Thyroid gland (tissue), 4 donors: ENCODE measurements at regions not wholly inside any gene's neighbourhood (a gene's known extent, or its start where the extent isn't known, plus 50 kb on each side); places are given as distances from the start of the nearest gene placed in this dataset.

ENCODE experiments used
- DNase-seq, 2 donors: peaks; one replicate each; pipeline ENCODE4 v3.0.0-alpha.2; 2019
- H3K27ac ChIP-seq, 3 donors: fragments of 200-600 bp; sonication (generic); 1 replicate in 2 of 3; 2 replicates in 1 of 3; pipeline ENCODE4 v1.5.1; 2016 to 2019; ENCODE audit warnings: mild to moderate bottlenecking in 1 of 3, moderate library complexity in 1 of 3
- H3K27me3 ChIP-seq: fragments of 200-600 bp; sonication (generic); one replicate; pipeline ENCODE4 v1.5.1; 2019
- H3K36me3 ChIP-seq, 2 donors: fragments of 200-600 bp; sonication (generic); one replicate each; pipeline ENCODE4 v1.5.1; 2016 to 2019
- H3K4me1 ChIP-seq, 2 donors: fragments of 200-600 bp; sonication (generic); one replicate each; pipeline ENCODE4 v1.5.1; 2017 to 2019
- H3K4me3 ChIP-seq, 3 donors: fragments of 200-600 bp; sonication (generic); replicated peaks in 1 of 3; 1 replicate in 2 of 3; 2 replicates in 1 of 3; pipeline ENCODE4 v1.5.1; 2016; ENCODE audit warnings: mild to moderate bottlenecking in 1 of 3
- H3K9me3 ChIP-seq: fragments of 200-600 bp; sonication (generic); one replicate; pipeline ENCODE4 v1.5.1; 2017
- CTCF ChIP-seq, 6 experiments: fragments of 200-600 bp in 3 of 6; fragments of 450-650 bp in 3 of 6; sonication (generic) in 3 of 6; IDR thresholded peaks; one replicate each; pipeline ENCODE4 v1.5.1; 2016 to 2019; ENCODE audit warnings: antibody characterized with exemption in 6 of 6, mild to moderate bottlenecking in 2 of 6, inconsistent platforms in 1 of 6, moderate library complexity in 1 of 6
- POLR2A ChIP-seq, 2 donors: fragments of 450-650 bp; IDR thresholded peaks; one replicate each; pipeline ENCODE4 v1.6.1; 2017; ENCODE audit warnings: antibody characterized with exemption in 2 of 2, mild to moderate bottlenecking in 2 of 2, moderate library complexity in 1 of 2
- WGBS, 2 donors: methylation state at CpG; one replicate each; pipeline ENCODE4 v1.1.5; 2017; 5-methylcytosine and 5-hydroxymethylcytosine counted together
- intact Hi-C: fragments of 100-400 bp; cut with DNase I; formaldehyde crosslinking; loops from one replicate; pipeline ENCODE4 v1.15.1; 2023

- 58 to 79% methylated on average over 6 to 13 of the region's 16 CpGs for WGBS, 2 donors
- intact Hi-C loops = no loop called here
- no peak for TF ChIP-seq CTCF (IDR thresholded peaks at IDR 0.05)
- no peak for TF ChIP-seq POLR2A (IDR thresholded peaks at IDR 0.05)
- H3K4me1 ChIP-seq = peaks cover 0 to 6% of the 10 kb centered on the region in 2 donors
- H3K4me3 ChIP-seq = no peak overlapping the region
- no peak for DNase-seq
- H3K36me3 ChIP-seq = no peaks in the 10 kb centered on the region
- H3K27ac ChIP-seq = no peak overlapping the region
- no peaks in the 10 kb centered on the region for H3K27me3 ChIP-seq
- no peaks in the 10 kb centered on the region for H3K9me3 ChIP-seq
Measured at GRCh38 chr22:49629586-49630447, 197.9 kb downstream of the BRD1 start.

GRCh38 chr22:49629261-49629570 lies 198.5 kb downstream of the BRD1 start:
- WGBS, 2 donors = 79 to 82% methylated on average over 4 to 8 of the region's 8 CpGs
- TF ChIP-seq CTCF (IDR thresholded peaks at IDR 0.05) (no peak), POLR2A (IDR thresholded peaks at IDR 0.05) (no peak)
- no peaks in the 10 kb centered on the region for H3K9me3 ChIP-seq
- no peaks in the 10 kb centered on the region for H3K36me3 ChIP-seq
- H3K27ac ChIP-seq = no peak overlapping the region
- no peak for DNase-seq
- H3K27me3 ChIP-seq = no peaks in the 10 kb centered on the region
- no peak overlapping the region for H3K4me3 ChIP-seq
- peaks cover 0 to 6% of the 10 kb centered on the region in 2 donors for H3K4me1 ChIP-seq
- intact Hi-C loops = no loop called here

- peaks cover 0 to 6% of the 10 kb centered on the region in 2 donors for H3K4me1 ChIP-seq
- no peaks in the 10 kb centered on the region for H3K9me3 ChIP-seq
- 52 to 55% methylated on average over 22 of the region's 27 CpGs for WGBS, 2 donors
- no peak for TF ChIP-seq CTCF (IDR thresholded peaks at IDR 0.05)
- no peak for TF ChIP-seq POLR2A (IDR thresholded peaks at IDR 0.05)
- H3K36me3 ChIP-seq = no peaks in the 10 kb centered on the region
- no peaks in the 10 kb centered on the region for H3K27me3 ChIP-seq
- no peak for DNase-seq
- intact Hi-C loops = no loop called here
- H3K4me3 ChIP-seq = no peak overlapping the region
- no peak overlapping the region for H3K27ac ChIP-seq
Measured at GRCh38 chr22:49628391-49629260, 199.0 kb downstream of the BRD1 start.

- Histone ChIP-seq H3K4me1 (peaks cover 0 to 6% of the 10 kb centered on the region in 2 donors), H3K36me3 (no peaks in the 10 kb centered on the region), H3K27me3 (no peaks in the 10 kb centered on the region), H3K27ac (no peak overlapping the region), H3K4me3 (no peak overlapping the region), H3K9me3 (no peaks in the 10 kb centered on the region)
- DNase-seq = no peak
- intact Hi-C loops = no loop called here
- no peak for TF ChIP-seq CTCF (IDR thresholded peaks at IDR 0.05)
- no peak for TF ChIP-seq POLR2A (IDR thresholded peaks at IDR 0.05)
- 69 to 83% methylated on average over 19 to 22 of the region's 31 CpGs for WGBS, 2 donors
Measured at GRCh38 chr22:49627217-49628181, 200.2 kb downstream of the BRD1 start.
